ENCODE measurements at regions not wholly inside any gene's neighbourhood (a gene's known extent, or its start where the extent isn't known, plus 50 kb on each side); places are given as distances from the start of the nearest gene placed in this dataset.

DNA sequence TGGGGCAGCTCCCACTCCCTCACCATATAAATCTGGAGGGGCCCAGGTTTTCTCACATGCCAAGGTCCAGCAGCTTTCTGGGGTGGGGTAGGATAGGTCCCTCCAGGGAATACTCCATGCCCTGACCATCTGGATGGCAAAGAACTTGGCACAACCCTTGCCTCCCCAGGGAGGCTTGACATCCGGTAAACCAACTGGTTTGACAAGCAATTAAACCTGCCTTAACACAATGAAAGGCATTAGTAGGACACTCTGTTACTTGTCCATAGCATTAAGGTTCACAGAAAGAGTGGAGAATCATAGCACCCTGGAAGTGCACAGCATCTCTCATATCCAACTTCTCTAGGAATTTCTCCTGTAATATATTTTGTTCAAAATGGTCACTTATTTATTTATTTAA is 63.9 kb upstream of the MAF start:
- TF ChIP-seq, protein P1, sequence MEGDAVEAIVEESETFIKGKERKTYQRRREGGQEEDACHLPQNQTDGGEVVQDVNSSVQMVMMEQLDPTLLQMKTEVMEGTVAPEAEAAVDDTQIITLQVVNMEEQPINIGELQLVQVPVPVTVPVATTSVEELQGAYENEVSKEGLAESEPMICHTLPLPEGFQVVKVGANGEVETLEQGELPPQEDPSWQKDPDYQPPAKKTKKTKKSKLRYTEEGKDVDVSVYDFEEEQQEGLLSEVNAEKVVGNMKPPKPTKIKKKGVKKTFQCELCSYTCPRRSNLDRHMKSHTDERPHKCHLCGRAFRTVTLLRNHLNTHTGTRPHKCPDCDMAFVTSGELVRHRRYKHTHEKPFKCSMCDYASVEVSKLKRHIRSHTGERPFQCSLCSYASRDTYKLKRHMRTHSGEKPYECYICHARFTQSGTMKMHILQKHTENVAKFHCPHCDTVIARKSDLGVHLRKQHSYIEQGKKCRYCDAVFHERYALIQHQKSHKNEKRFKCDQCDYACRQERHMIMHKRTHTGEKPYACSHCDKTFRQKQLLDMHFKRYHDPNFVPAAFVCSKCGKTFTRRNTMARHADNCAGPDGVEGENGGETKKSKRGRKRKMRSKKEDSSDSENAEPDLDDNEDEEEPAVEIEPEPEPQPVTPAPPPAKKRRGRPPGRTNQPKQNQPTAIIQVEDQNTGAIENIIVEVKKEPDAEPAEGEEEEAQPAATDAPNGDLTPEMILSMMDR (IDR thresholded peaks at IDR 0.05), result no peak
- TF ChIP-seq EP300 (IDR thresholded peaks at IDR 0.05) (no peak), POLR2AphosphoS5 (IDR thresholded peaks at IDR 0.05) (no peak), POLR2A (IDR thresholded peaks at IDR 0.05) (no peak)
